ENCODE measurements at regions not wholly inside any gene's neighbourhood (a gene's known extent, or its start where the extent isn't known, plus 50 kb on each side); places are given as distances from the start of the nearest gene placed in this dataset.

DNA sequence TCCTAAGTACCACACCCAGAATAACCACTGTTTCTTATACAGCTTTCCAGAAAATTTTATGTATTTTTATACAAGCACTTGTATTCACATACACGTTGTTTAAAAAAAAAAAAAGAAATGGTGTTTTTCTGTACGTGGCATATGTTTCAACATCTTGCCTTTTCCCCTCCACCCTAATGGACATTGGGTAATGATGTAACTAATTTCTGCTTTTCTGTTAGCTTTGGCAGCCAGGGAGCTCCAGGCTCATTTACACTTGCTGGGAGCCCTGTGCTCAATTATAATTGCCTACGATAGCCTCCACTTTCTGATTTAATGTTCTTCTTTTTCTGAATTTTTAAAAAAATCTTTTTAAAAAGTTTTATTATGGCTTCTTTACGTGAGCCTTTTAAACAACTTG lies 352.4 kb downstream of the UTRN start:
- H3K4me1 Mint-ChIP-seq, result peaks cover 21 to 27% of the 10 kb centered on the region in 2 experiments
- Histone ChIP-seq H3K4me2 (ENCODE audit: insufficient read depth, insufficient read length, low read length) (no peak overlapping the region), H2BK120ac (ENCODE audit: low read depth, low read length, poor library complexity, severe bottlenecking) (no peak overlapping the region), H3K4me1 (ENCODE audit: insufficient read depth, low read length) (peaks cover 4% of the 10 kb centered on the region; the same call in 1 of the 2 replicates), H4K91ac (ENCODE audit: insufficient read length, low read depth, low read length) (no peak overlapping the region), H3K14ac (ENCODE audit: insufficient read depth, low read length) (no peak overlapping the region), H3K27ac (ENCODE audit: insufficient read length, low read depth, low read length) (no peak overlapping the region), H2BK15ac (ENCODE audit: low read depth, low read length) (no peak overlapping the region), H4K8ac (replicated peaks; ENCODE audit: insufficient read length, low read depth, low read length) (no peak overlapping the region), H2BK5ac (ENCODE audit: insufficient read length, low read length) (no peak overlapping the region), H3T11ph (ENCODE audit: low read length) (no peak overlapping the region), H3K18ac (ENCODE audit: insufficient read length, low read depth, low read length) (no peak overlapping the region), H2AFZ (ENCODE audit: low read length) (no peak overlapping the region), H3K56ac (ENCODE audit: insufficient read length, low read depth, low read length) (no peak overlapping the region), H3K79me2 (ENCODE audit: insufficient read depth, low read length) (no peaks in the 10 kb centered on the region), H3K23ac (ENCODE audit: insufficient read length, low read depth, low read length) (no peak overlapping the region), H2AK5ac (ENCODE audit: insufficient read length, low read length) (no peak overlapping the region), H3K4ac (ENCODE audit: low read depth, low read length) (no peak overlapping the region), H3K27me3 (ENCODE audit: insufficient read depth, low read length) (no peaks in the 10 kb centered on the region), H3K79me1 (ENCODE audit: insufficient read depth, low read depth, low read length, poor library complexity, severe bottlenecking) (no peaks in the 10 kb centered on the region), H2BK20ac (ENCODE audit: low read depth, low read length, poor library complexity, severe bottlenecking) (no peak overlapping the region), H3K9ac (ENCODE audit: extremely low read depth, insufficient read length, low read length) (no peak overlapping the region), H2BK12ac (ENCODE audit: insufficient read length, low read depth, low read length) (no peak overlapping the region), H3K9me3 (ENCODE audit: control insufficient read depth, low read depth, low read length) (no peaks in the 10 kb centered on the region), H4K20me1 (ENCODE audit: control insufficient read depth, insufficient read depth, insufficient read length) (no peaks in the 10 kb centered on the region), H3K23me2 (ENCODE audit: insufficient read length, low read depth, low read length, poor library complexity, severe bottlenecking) (no peaks in the 10 kb centered on the region), H4K5ac (ENCODE audit: insufficient read length, low read depth, low read length) (no peak overlapping the region)
- no peak for DNase-seq
- H3K9me3 Mint-ChIP-seq, result no peaks in the 10 kb centered on the region
- no CpG with 5 or more reads among the region's 4 CpGs for WGBS (ENCODE audit: extremely low coverage, insufficient read length, low lambda C conversion rate)
- H3K36me3 Mint-ChIP-seq (ENCODE audit: insufficient read depth in 1 of 3, low read depth in 3 of 3), result peaks cover 0 to 5% (median 0%) of the 10 kb centered on the region in 3 experiments; a peak in 2 of 7 replicates
- H3K27ac Mint-ChIP-seq, result no peak overlapping the region
- TF ChIP-seq, protein P1, sequence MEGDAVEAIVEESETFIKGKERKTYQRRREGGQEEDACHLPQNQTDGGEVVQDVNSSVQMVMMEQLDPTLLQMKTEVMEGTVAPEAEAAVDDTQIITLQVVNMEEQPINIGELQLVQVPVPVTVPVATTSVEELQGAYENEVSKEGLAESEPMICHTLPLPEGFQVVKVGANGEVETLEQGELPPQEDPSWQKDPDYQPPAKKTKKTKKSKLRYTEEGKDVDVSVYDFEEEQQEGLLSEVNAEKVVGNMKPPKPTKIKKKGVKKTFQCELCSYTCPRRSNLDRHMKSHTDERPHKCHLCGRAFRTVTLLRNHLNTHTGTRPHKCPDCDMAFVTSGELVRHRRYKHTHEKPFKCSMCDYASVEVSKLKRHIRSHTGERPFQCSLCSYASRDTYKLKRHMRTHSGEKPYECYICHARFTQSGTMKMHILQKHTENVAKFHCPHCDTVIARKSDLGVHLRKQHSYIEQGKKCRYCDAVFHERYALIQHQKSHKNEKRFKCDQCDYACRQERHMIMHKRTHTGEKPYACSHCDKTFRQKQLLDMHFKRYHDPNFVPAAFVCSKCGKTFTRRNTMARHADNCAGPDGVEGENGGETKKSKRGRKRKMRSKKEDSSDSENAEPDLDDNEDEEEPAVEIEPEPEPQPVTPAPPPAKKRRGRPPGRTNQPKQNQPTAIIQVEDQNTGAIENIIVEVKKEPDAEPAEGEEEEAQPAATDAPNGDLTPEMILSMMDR (conservative IDR thresholded peaks at IDR 0.05), result no peak
- no peaks in the 10 kb centered on the region for H3K27me3 Mint-ChIP-seq (ENCODE audit: low read depth)
- H3K4me3 Mint-ChIP-seq, result no peak overlapping the region

Measured in H9 (cell line).